H1 (cell line): ENCODE measurements at regions not wholly inside any gene's neighbourhood (a gene's known extent, or its start where the extent isn't known, plus 50 kb on each side); places are given as distances from the start of the nearest gene placed in this dataset.

Experiments used
- CTCF ChIA-PET: fragments of 300-600 bp; sonication (Branson Sonifier 250); formaldehyde crosslinking; loops from one replicate; lab custom pipeline; 2021; ENCODE audit not compliant: partially characterized antibody; lab: Charles Lee
- POLR2A ChIA-PET: fragments of 300-600 bp; sonication (Branson Sonifier 250); formaldehyde crosslinking; loops from one replicate; lab custom pipeline; 2021; ENCODE audit warnings: inconsistent platforms; ENCODE audit not compliant: partially characterized antibody; lab: Charles Lee
- DNase-seq, 2 experiments: peaks; one replicate each; pipeline versions ENCODE4 v3.0.0 to v3.0.0-alpha.2; 2010 to 2022; ENCODE audit warnings: low spot score in 2 of 2, low read depth in 1 of 2, mixed read lengths in 1 of 2
- FAIRE-seq: peaks from 2 replicates; lab custom pipeline; 2011; peaks lifted over from hg19 to GRCh38; lab: Jason Lieb, UNC
- H2AFZ ChIP-seq: 2 replicates; pipeline ENCODE4 v1.8.1; 2012; ENCODE audit warnings: low read length, inconsistent platforms
- H2AK5ac ChIP-seq: 2 replicates; pipeline ENCODE4 v1.6.1; 2013; ENCODE audit warnings: low read depth, low read length
- H2BK120ac ChIP-seq: replicated peaks from 2 replicates; pipeline ENCODE3; 2013; ENCODE audit warnings: low read depth, low read length, inconsistent platforms
- H2BK12ac ChIP-seq: 2 replicates; pipeline ENCODE4 v1.6.1; 2013; ENCODE audit warnings: low read depth, low read length
- H2BK15ac ChIP-seq: 2 replicates; pipeline ENCODE4 v1.6.1; 2013; ENCODE audit warnings: low read length
- H2BK20ac ChIP-seq: 2 replicates; pipeline ENCODE4 v1.6.1; 2013; ENCODE audit warnings: low read length
- H2BK5ac ChIP-seq: 2 replicates; pipeline ENCODE4 v1.6.1; 2013; ENCODE audit warnings: low read depth, low read length
- H3K14ac ChIP-seq: 2 replicates; pipeline ENCODE4 v1.6.1; 2013; ENCODE audit warnings: inconsistent platforms; ENCODE audit not compliant: insufficient read length
- H3K18ac ChIP-seq: 2 replicates; pipeline ENCODE4 v1.6.1; 2013; ENCODE audit warnings: low read length; ENCODE audit errors: extremely low read depth
- H3K23ac ChIP-seq: 2 replicates; pipeline ENCODE4 v1.6.1; 2013; ENCODE audit warnings: inconsistent platforms; ENCODE audit not compliant: insufficient read length
- H3K23me2 ChIP-seq: 2 replicates; pipeline ENCODE4 v1.6.1; 2013; ENCODE audit warnings: low read depth, low read length
- H3K27ac ChIP-seq: 2 replicates; pipeline ENCODE4 v1.6.1; 2011; ENCODE audit warnings: low read depth, low read length, inconsistent platforms
- H3K27me3 ChIP-seq, 4 experiments: replicated peaks in 1 of 4; 1 replicate in 1 of 4; 2 replicates in 3 of 4; pipeline versions ENCODE4 v1.6.1 to v1.8.1; 2011 to 2013; ENCODE audit warnings: low read length in 3 of 4, mild to moderate bottlenecking in 3 of 4, inconsistent platforms in 2 of 4, mixed read lengths in 2 of 4, moderate library complexity in 1 of 4; ENCODE audit not compliant: control insufficient read depth in 3 of 4, insufficient read depth in 3 of 4; ENCODE audit errors: extremely low read depth in 1 of 4
- H3K36me3 ChIP-seq, 4 experiments: 2 replicates each; pipeline versions ENCODE4 v1.6.1 to v1.8.1; 2011 to 2013; ENCODE audit warnings: mild to moderate bottlenecking in 4 of 4, low read length in 3 of 4, moderate library complexity in 2 of 4, control low read depth in 1 of 4, inconsistent platforms in 1 of 4; ENCODE audit not compliant: insufficient read depth in 4 of 4, control insufficient read depth in 2 of 4
- H3K4ac ChIP-seq: replicated peaks from 2 replicates; pipeline ENCODE3; 2013; ENCODE audit warnings: low read length, low read depth, mixed read lengths, inconsistent platforms; ENCODE audit not compliant: insufficient read length
- H3K4me1 ChIP-seq, 4 experiments: replicated peaks in 1 of 4; 1 replicate in 1 of 4; 2 replicates in 3 of 4; pipeline versions ENCODE4 v1.6.1 to v1.8.1; 2011 to 2013; ENCODE audit warnings: low read length in 3 of 4, inconsistent platforms in 2 of 4, mixed read lengths in 1 of 4; ENCODE audit not compliant: insufficient read depth in 4 of 4, control insufficient read depth in 3 of 4
- H3K4me2 ChIP-seq, 2 experiments: 2 replicates each; pipeline versions ENCODE4 v1.6.1 to v1.8.1; 2011 to 2013; ENCODE audit warnings: low read depth in 2 of 2, low read length in 2 of 2, control low read depth in 1 of 2, inconsistent platforms in 1 of 2, mild to moderate bottlenecking in 1 of 2; ENCODE audit not compliant: insufficient read depth in 1 of 2
- H3K4me3 ChIP-seq, 4 experiments: fragments of 200-600, 300-600 bp in 1 of 4; sonication (generic), shearing (Covaris generic), sonication (Bioruptor Twin) in 1 of 4; 2 replicates each; pipeline versions ENCODE4 v1.5.1 to v1.8.1; 2011 to 2016; ENCODE audit warnings: low read length in 4 of 4, low read depth in 3 of 4, control low read depth in 2 of 4, inconsistent platforms in 2 of 4, mild to moderate bottlenecking in 2 of 4, mixed read lengths in 1 of 4, moderate library complexity in 1 of 4; ENCODE audit not compliant: insufficient read depth in 2 of 4; ENCODE audit errors: extremely low read depth in 1 of 4
- H3K56ac ChIP-seq: replicated peaks from 2 replicates; pipeline ENCODE3; 2013; ENCODE audit warnings: low read depth, mild to moderate bottlenecking, mixed read lengths, low read length, inconsistent platforms; ENCODE audit not compliant: insufficient read length
- H3K79me1 ChIP-seq: 2 replicates; pipeline ENCODE4 v1.6.1; 2013; ENCODE audit warnings: low read depth, low read length, control low read depth
- H3K79me2 ChIP-seq, 2 experiments: 2 replicates each; pipeline versions ENCODE4 v1.6.1 to v1.8.1; 2012 to 2013; ENCODE audit warnings: low read length in 2 of 2, mild to moderate bottlenecking in 2 of 2, inconsistent platforms in 1 of 2; ENCODE audit not compliant: insufficient read depth in 2 of 2, control insufficient read depth in 1 of 2
- H3K9ac ChIP-seq, 4 experiments: replicated peaks in 1 of 4; 1 replicate in 1 of 4; 2 replicates in 3 of 4; pipeline versions ENCODE4 v1.6.1 to v1.8.1; 2011 to 2013; ENCODE audit warnings: low read depth in 3 of 4, low read length in 3 of 4, control low read depth in 2 of 4, mild to moderate bottlenecking in 2 of 4, moderate library complexity in 2 of 4, inconsistent platforms in 1 of 4; ENCODE audit errors: extremely low read depth in 1 of 4
- H3K9me3 ChIP-seq, 2 experiments: 2 replicates each; pipeline versions ENCODE4 v1.6.1 to v1.8.1; 2012 to 2013; ENCODE audit warnings: mild to moderate bottlenecking in 2 of 2, moderate library complexity in 2 of 2, control low read depth in 1 of 2, inconsistent platforms in 1 of 2, low read depth in 1 of 2, low read length in 1 of 2, mixed read lengths in 1 of 2; ENCODE audit not compliant: insufficient read depth in 2 of 2
- H4K20me1 ChIP-seq, 2 experiments: replicated peaks in 1 of 2; 2 replicates each; pipeline versions ENCODE3 to v1.8.1; 2011 to 2013; ENCODE audit warnings: inconsistent platforms in 2 of 2, low read length in 2 of 2, mild to moderate bottlenecking in 1 of 2; ENCODE audit not compliant: insufficient read depth in 2 of 2, control insufficient read depth in 1 of 2
- H4K5ac ChIP-seq: 2 replicates; pipeline ENCODE4 v1.6.1; 2013; ENCODE audit warnings: low read length, low read depth, mixed read lengths, inconsistent platforms; ENCODE audit not compliant: insufficient read length
- H4K8ac ChIP-seq: 2 replicates; pipeline ENCODE4 v1.8.0; 2013; ENCODE audit warnings: mild to moderate bottlenecking, moderate library complexity, low read length, inconsistent platforms; ENCODE audit not compliant: insufficient read depth; ENCODE audit errors: extremely low read depth
- H4K91ac ChIP-seq: replicated peaks from 2 replicates; pipeline ENCODE3; 2013; ENCODE audit warnings: low read length, mixed read lengths, inconsistent platforms; ENCODE audit not compliant: insufficient read length
- BRCA1 ChIP-seq: IDR thresholded peaks from 2 replicates; pipeline ENCODE4 v1.6.1; 2012; ENCODE audit warnings: low read depth, low read length, improper control_type of control experiment
- CTBP2 ChIP-seq: IDR thresholded peaks from 2 replicates; pipeline ENCODE4 v1.7.0; 2011; ENCODE audit warnings: borderline replicate concordance, mild to moderate bottlenecking, moderate library complexity, mixed read lengths, low read length; ENCODE audit not compliant: insufficient read depth, insufficient read length
- HDAC6 ChIP-seq: IDR thresholded peaks from one replicate; pipeline ENCODE4 v1.7.1; 2012; ENCODE audit warnings: low read depth, mild to moderate bottlenecking, inconsistent platforms, low read length, moderate library complexity
- JUN ChIP-seq: IDR thresholded peaks from 2 replicates; pipeline ENCODE4 v1.6.1; 2011; ENCODE audit warnings: low read depth, mild to moderate bottlenecking, improper control_type of control experiment, low read length
- KDM1A ChIP-seq: fragments of 200-600, 300-600 bp; sonication (generic); IDR thresholded peaks from 2 replicates; pipeline ENCODE4 v1.7.1; 2016; ENCODE audit warnings: mild to moderate bottlenecking, low read length, borderline replicate concordance
- NANOG ChIP-seq: IDR thresholded peaks from 2 replicates; pipeline ENCODE4 v1.6.1; 2011; ENCODE audit warnings: low read length, low read depth, mild to moderate bottlenecking, inconsistent platforms; ENCODE audit not compliant: insufficient read depth, poor library complexity, severe bottlenecking
- RBBP5 ChIP-seq: IDR thresholded peaks from 2 replicates; pipeline ENCODE4 v1.7.1; 2012; ENCODE audit warnings: low read depth, mild to moderate bottlenecking, inconsistent platforms, low read length, moderate library complexity, borderline replicate concordance
- SIRT6 ChIP-seq: IDR thresholded peaks from one replicate; pipeline ENCODE4 v1.7.1; 2012; ENCODE audit warnings: low read length, inconsistent platforms
- SUZ12 ChIP-seq: fragments of 200-600 bp; sonication (generic); IDR thresholded peaks from 2 replicates; pipeline ENCODE4 v1.6.1; 2012; ENCODE audit warnings: mild to moderate bottlenecking, inconsistent platforms, low read length, moderate library complexity, mixed read lengths

GRCh38 chr4:112854420-112854819 lies 195.0 kb upstream of the ANK2 start:
- no peak overlapping the region for H2AFZ ChIP-seq
- peaks cover 0 to 7% of the 10 kb centered on the region in 2 experiments; a peak in 1 of 4 replicates for H3K79me2 ChIP-seq
- H3K14ac ChIP-seq: no peak overlapping the region
- H3K79me1 ChIP-seq: no peaks in the 10 kb centered on the region
- no peak overlapping the region for H3K18ac ChIP-seq
- H3K9ac ChIP-seq: no peak overlapping the region
- H3K9me3 ChIP-seq: no peaks in the 10 kb centered on the region
- no peak overlapping the region for H4K91ac ChIP-seq
- no peak overlapping the region for H4K5ac ChIP-seq
- DNase-seq (no peak), FAIRE-seq (no peak)
- peaks cover 0 to 8% (median 7%) of the 10 kb centered on the region in 4 experiments; a peak in 5 of 7 replicates for H3K4me1 ChIP-seq
- H2BK20ac ChIP-seq: no peak overlapping the region
- 0 out of 2 replicates have a peak overlapping the region, but pooled peaks have one; percentile 29 for H2BK12ac ChIP-seq
- H3K23me2 ChIP-seq: no peaks in the 10 kb centered on the region; the same call in 1 of the 2 replicates
- no peak overlapping the region for H3K4me2 ChIP-seq
- H2AK5ac ChIP-seq: no peak overlapping the region
- H3K56ac ChIP-seq: no peak overlapping the region
- H3K4ac ChIP-seq: no peak overlapping the region
- ChIA-PET CTCF (interaction anchor here (0.5 to 4.1 kb wide), 23 partner anchors 10 to 479 kb away, joined by 3 to 49 read pairs (median 4); no protein-coding TSS in a partner anchor), POLR2A (interaction anchor here (0.8 to 1.9 kb wide), 5 partner anchors 9 to 209 kb away, joined by 3 to 6 read pairs (median 3); no protein-coding TSS in a partner anchor)
- no peak overlapping the region for H3K4me3 ChIP-seq
- H3K23ac ChIP-seq: no peak overlapping the region
- H4K8ac ChIP-seq: no peak overlapping the region
- no peak overlapping the region for H2BK15ac ChIP-seq
- no peak overlapping the region for H2BK5ac ChIP-seq
- H3K27ac ChIP-seq: no peak overlapping the region
- H3K27me3 ChIP-seq: no peaks in the 10 kb centered on the region
- H4K20me1 ChIP-seq: no peaks in the 10 kb centered on the region
- H2BK120ac ChIP-seq: no peak overlapping the region
- H3K36me3 ChIP-seq: no peaks in the 10 kb centered on the region
- TF ChIP-seq SUZ12 (no peak), CTBP2 (no peak), BRCA1 (no peak), NANOG (no peak), SIRT6 (no peak), HDAC6 (no peak), KDM1A (no peak), JUN (no peak), RBBP5 (no peak)
